Mesothelial cell of epicardium (in vitro differentiated cells): ENCODE measurements at regions not wholly inside any gene's neighbourhood (a gene's known extent, or its start where the extent isn't known, plus 50 kb on each side); places are given as distances from the start of the nearest gene placed in this dataset.

Experiments used
- DNase-seq, 2 experiments: peaks; one replicate each; pipeline ENCODE4 v3.0.0; 2021; ENCODE audit warnings: low spot score in 2 of 2; ENCODE audit not compliant: unreplicated experiment in 2 of 2
- H3K27ac Mint-ChIP-seq: 2 replicates; pipeline ENCODE4 v1.8.0; 2021; ENCODE audit warnings: mixed read lengths
- H3K27me3 Mint-ChIP-seq: 2 replicates; pipeline ENCODE4 v1.8.0; 2021; ENCODE audit warnings: low read depth, mixed read lengths
- H3K36me3 Mint-ChIP-seq: 2 replicates; pipeline ENCODE4 v1.8.0; 2021; ENCODE audit warnings: mixed read lengths
- H3K4me1 Mint-ChIP-seq: 2 replicates; pipeline ENCODE4 v1.8.0; 2021; ENCODE audit warnings: mixed read lengths
- H3K4me3 Mint-ChIP-seq: 2 replicates; pipeline ENCODE4 v1.8.0; 2021; ENCODE audit warnings: mild to moderate bottlenecking, moderate library complexity, mixed read lengths
- H3K9me3 Mint-ChIP-seq: 2 replicates; pipeline ENCODE4 v1.8.0; 2021; ENCODE audit warnings: mixed read lengths
- TF ChIP-seq, protein P1 (sequence below): fragments of 200-600 bp; sonication (generic); IDR thresholded peaks from one replicate; pipeline ENCODE4 v1.5.0; 2021; ENCODE audit warnings: antibody characterized with exemption; ENCODE audit not compliant: unreplicated experiment

DNA sequence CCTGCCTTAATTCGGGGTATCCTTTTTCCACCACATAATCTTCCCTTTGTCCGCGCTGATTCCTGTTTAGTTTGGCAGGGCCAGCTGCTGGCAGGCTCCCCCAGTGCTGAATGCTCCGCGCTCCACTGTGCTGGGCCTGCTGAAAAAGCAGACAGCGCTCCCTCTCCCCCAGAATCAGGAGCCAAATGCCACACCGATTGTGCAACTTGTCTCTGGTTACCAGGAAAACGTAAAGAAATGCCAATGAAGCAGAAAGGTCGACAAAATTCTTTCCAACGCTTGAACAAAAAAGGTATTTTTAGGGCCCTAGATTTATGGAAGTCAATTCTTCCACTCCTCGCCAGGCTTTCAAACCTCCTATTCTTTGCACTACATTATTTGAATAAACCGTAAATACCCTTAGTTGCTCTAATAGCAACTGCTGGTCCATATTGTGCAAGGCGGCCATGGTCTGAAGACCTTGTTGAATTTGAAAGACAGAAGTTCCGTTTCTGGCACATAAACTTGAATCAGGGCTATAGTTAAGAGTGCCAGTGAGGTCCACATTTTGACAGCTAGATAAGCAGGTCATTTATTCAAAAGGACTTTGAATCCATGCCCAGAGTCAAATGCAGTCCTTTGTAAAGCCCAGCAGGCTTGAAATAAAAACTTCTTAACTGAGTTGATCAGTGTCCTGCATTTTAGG is 206.7 kb upstream of the RFC3 start:
- Mint-ChIP-seq H3K27ac (no peak overlapping the region), H3K27me3 (peaks cover 4% of the 10 kb centered on the region), H3K9me3 (no peaks in the 10 kb centered on the region), H3K36me3 (no peaks in the 10 kb centered on the region), H3K4me3 (no peak overlapping the region), H3K4me1 (peaks cover 6% of the 10 kb centered on the region)
- no peak for DNase-seq
- TF ChIP-seq, protein P1, sequence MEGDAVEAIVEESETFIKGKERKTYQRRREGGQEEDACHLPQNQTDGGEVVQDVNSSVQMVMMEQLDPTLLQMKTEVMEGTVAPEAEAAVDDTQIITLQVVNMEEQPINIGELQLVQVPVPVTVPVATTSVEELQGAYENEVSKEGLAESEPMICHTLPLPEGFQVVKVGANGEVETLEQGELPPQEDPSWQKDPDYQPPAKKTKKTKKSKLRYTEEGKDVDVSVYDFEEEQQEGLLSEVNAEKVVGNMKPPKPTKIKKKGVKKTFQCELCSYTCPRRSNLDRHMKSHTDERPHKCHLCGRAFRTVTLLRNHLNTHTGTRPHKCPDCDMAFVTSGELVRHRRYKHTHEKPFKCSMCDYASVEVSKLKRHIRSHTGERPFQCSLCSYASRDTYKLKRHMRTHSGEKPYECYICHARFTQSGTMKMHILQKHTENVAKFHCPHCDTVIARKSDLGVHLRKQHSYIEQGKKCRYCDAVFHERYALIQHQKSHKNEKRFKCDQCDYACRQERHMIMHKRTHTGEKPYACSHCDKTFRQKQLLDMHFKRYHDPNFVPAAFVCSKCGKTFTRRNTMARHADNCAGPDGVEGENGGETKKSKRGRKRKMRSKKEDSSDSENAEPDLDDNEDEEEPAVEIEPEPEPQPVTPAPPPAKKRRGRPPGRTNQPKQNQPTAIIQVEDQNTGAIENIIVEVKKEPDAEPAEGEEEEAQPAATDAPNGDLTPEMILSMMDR, result no peak

DNA sequence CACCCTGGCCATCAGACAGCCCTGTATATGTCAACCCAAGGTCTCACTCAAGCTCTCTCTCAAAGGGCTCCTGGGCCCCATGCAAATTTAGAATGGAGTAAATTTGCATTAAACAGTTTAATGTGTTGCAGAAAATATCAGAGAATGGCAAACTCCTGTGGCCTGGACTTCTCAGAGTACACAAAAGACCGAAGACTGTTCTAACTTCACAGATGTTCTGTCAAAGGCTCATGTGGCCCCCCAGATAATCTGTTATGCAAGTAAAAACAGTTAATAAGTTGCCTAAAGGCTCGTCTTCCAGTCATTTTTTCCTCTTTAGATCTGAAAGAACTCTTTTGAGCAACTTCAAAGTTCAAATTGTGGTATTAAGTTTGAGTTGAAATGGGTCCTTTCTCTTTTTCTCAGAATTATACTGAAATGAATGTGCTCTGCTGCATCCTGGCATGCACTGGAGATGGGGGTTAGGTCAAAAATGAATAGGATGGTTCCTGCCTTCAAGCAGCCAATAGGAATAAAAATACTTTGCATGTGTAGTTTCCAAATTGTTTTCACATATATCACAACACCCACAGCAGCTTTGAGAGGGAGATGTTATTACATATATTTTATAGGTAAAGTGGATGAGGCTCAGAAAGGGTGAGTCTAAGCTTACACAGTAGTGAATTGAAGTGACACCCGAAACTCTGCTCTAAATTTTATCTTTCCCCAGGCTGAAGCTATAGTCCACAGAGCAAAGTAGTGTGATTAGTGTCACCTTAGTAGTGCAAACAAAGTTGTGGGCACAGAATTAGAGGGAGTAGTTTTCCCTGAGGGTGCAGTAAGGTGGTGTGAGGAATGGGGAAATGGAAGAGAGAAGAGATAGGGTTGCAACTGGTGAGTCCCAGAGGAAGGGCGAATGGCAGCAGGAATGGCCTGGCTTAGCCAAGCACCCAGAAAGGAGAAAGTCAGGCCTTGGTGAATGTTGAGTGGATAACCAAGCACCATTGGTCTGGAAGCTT is 205.0 kb upstream of the RFC3 start:
- H3K27ac Mint-ChIP-seq, result no peak overlapping the region
- peaks cover 4% of the 10 kb centered on the region for H3K27me3 Mint-ChIP-seq
- no peak for DNase-seq
- no peaks in the 10 kb centered on the region for H3K9me3 Mint-ChIP-seq
- H3K4me3 Mint-ChIP-seq, result no peak overlapping the region
- peaks cover 6% of the 10 kb centered on the region for H3K4me1 Mint-ChIP-seq
- TF ChIP-seq, protein P1, result no peak
- H3K36me3 Mint-ChIP-seq, result no peaks in the 10 kb centered on the region

DNA sequence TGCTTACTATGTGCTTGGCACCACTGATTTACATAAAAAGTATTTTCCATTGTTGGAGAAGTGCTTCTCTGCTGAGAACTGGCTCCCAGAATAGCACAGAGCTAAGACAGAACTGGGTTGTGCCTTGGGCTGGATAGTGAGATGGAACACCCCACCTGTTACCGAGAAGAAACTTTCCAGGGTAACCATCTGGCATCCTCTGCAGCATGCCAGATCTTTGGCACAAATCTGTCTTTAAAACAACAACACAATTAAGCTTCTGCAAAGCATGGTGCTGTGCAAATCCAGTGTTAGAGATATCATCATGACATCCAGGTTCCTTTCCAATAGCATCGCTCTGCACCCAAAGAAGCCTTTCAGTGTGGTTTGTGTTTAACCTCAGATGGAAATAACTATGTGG is 202.5 kb upstream of the RFC3 start:
- no peaks in the 10 kb centered on the region for H3K9me3 Mint-ChIP-seq
- H3K27ac Mint-ChIP-seq, result no peak overlapping the region
- peaks cover 4% of the 10 kb centered on the region for H3K27me3 Mint-ChIP-seq

GRCh38 chr13:33616130-33616529 is 201.8 kb upstream of the RFC3 start:
- Mint-ChIP-seq H3K9me3 (no peaks in the 10 kb centered on the region), H3K27me3 (peaks cover 4% of the 10 kb centered on the region), H3K36me3 (no peaks in the 10 kb centered on the region), H3K27ac (no peak overlapping the region), H3K4me1 (peaks cover 2% of the 10 kb centered on the region), H3K4me3 (no peak overlapping the region)
- no peak for DNase-seq
- TF ChIP-seq, protein P1, result no peak

More for the DNA sequence above, 202.5 kb upstream of the RFC3 start:
- TF ChIP-seq, protein P1, result no peak
- Mint-ChIP-seq H3K4me1 (peaks cover 6% of the 10 kb centered on the region), H3K36me3 (no peaks in the 10 kb centered on the region), H3K4me3 (no peak overlapping the region)
- no peak for DNase-seq

- H3K4me1 Mint-ChIP-seq, result no peaks in the 10 kb centered on the region
- no peaks in the 10 kb centered on the region for H3K36me3 Mint-ChIP-seq
- H3K27ac Mint-ChIP-seq, result no peak overlapping the region
- H3K9me3 Mint-ChIP-seq, result no peaks in the 10 kb centered on the region
- TF ChIP-seq, protein P1, result no peak
- H3K4me3 Mint-ChIP-seq, result no peak overlapping the region
- peaks cover 4% of the 10 kb centered on the region for H3K27me3 Mint-ChIP-seq
- DNase-seq, result no peak
These were observed 200.9 kb upstream of the RFC3 start for GRCh38 chr13:33617055-33617454.
